ENCODE measurements at regions not wholly inside any gene's neighbourhood (a gene's known extent, or its start where the extent isn't known, plus 50 kb on each side); places are given as distances from the start of the nearest gene placed in this dataset.
"Not testable (repeated sequence)": the region's sequence is repeated elsewhere in the genome, so short reads cannot be mapped to it uniquely, and the experiment has no call there.

DNA sequence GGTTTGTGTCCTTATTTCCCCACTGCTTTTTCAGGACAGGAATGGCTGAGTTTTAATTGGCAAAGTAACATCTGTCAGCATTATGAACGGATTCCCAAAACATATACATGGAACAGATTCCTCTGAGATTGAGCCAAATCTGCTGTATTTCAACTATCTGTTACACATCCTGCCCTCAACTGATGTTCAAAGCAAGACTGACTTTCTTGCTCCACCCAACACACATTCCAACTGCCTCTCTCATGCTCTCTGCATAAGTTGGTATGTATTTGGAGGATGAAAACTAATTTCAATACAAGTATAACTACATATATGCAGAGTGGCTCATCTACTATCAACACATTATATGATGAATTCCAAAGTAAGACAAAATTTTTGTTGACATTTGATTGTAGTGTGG is 342.2 kb downstream of the GATA3 start:
- no peak for DNase-seq

GRCh38 chr10:8398771-8399170 is 344.3 kb downstream of the GATA3 start:
- DNase-seq: no peak

DNA sequence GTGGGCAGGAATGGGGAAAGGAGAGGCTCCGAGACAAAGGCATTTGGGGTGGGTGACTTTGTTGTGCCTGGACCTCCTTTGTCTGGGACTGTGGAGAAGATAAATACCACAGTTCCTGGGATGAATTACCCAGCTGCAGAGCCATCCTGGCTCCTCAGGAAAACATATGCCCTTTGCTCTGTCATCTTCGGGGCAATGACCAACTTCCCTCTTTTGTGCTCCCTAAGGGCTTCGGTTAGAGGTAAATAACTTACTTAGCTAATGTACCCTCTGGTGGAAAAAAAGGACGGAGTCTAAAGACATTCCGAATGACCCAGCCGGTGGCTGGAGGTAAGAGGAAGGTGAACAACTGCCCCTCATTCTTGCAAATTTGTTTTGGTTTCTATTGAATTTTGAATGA is 345.7 kb downstream of the GATA3 start:
- DNase-seq: no peak

DNA sequence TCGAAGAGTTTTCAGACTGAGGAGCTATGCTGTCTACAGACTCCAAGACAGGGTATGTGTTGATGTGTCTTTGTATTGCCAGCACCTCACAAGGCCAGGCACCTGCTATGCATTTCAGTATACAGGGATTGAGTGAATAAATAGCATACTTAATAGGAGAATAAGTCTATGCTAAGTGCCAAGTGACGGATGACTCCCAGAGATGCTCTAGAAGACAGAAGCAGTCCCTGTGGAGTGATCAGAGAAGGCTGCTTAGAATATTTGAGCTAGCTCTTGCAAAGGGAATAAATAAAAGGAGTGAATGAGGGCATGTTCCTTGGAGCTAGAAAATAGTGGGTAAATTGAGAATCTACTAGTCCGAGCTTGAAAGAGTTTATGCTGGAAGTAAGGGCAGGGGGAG is 346.4 kb downstream of the GATA3 start:
- DNase-seq: no peak

GRCh38 chr10:8401531-8401930 is 347.0 kb downstream of the GATA3 start:
- no peak for DNase-seq

- peak; percentile 57 for DNase-seq
Observed at GRCh38 chr10:8402576-8402975, 348.1 kb downstream of the GATA3 start.

DNA sequence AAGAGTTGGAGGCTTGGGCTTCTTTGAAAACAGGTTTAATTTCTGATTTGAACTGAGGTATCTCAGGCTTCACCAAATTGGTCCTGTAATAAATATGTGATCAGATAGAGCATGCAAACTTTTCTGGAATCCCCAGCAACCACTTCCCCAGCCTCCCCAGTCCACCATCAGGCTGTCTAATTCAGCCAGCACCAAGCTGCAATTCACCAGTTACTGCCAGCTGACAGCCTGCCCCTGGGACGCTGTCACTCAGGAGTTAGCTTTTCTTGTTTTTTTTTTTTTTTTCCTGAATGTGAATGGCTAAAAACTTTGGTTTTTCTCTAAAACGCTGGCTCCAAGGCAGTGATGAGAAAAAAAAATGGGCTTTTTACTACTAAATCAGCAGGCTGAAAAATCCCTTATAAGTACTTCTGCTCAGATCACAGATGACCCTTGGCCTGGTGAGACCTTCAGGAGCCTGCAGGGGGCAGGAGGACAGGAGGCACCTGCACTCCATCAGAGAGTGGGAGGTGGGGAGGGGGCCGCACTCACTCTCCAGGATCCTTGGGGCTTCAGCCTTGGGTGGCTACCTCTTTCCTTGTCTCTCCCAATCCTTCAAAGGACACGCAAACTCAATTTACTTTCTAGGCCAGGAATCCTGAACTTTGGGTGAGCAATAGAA is 349.4 kb downstream of the GATA3 start:
- DNase-seq: peak; percentile 26

DNA sequence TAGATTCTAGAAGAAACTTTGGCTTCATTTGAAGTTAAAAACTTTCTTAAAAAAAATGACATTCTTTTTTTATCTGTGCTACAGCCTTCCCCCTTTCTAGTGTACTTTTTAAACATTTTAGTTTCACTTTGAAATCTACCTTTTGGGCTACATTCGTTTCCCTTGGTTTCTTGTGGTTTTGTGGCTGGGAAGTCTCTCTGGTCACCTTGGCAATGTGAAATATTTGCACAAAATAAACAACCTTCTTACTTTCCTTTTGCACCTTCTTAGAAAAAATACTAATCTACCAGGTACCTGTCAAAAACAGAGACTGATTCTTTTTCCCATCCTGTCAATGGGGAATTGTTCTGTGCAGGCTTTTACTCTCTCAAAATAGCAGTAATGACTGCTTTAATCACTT is 350.2 kb downstream of the GATA3 start:
- peak; percentile 88 for DNase-seq

DNA sequence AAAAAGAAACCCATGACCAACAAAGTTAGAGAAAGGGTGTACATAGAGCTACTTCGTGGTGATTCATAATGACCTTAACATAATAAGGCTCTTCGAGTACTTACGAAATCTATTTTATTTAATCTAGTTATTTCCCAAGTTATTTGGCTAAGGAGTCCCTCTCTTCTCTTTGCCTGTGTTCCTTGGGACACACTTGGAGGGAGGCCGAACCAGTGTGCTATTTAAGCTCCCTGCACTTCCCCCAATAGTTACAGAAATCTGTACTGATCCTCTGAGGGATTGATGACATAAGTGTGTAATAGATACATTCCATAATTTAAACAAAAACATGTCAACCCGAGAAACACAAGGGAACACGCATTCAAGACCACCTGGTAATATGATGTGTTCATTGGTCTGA is 351.1 kb downstream of the GATA3 start:
- no peak for DNase-seq

DNA sequence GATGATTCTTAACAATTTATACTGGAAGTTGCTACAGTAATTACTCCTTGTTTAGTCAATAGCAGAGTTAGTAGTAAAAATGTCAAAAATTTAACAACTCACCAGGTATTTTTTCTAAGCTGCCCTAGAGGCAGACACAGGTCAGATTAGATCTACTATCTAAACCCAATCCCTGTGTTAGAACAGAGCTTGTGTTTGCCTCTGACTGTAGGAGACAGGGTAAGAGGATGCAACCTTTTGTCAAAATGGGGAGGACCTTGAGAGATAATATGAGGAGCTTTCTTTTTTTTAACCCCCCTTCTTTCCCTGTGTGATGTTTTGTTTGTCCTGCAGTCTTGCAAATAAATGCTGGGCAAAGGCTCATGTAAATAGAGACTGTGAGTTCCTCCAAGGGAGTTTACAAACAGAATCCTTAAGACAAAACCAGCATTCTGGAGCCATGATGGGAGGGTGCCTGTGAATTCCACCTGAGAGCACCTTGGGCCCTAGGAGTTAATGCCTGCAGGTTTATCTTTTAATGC is 353.1 kb downstream of the GATA3 start:
- peak; percentile 36 for DNase-seq

DNA sequence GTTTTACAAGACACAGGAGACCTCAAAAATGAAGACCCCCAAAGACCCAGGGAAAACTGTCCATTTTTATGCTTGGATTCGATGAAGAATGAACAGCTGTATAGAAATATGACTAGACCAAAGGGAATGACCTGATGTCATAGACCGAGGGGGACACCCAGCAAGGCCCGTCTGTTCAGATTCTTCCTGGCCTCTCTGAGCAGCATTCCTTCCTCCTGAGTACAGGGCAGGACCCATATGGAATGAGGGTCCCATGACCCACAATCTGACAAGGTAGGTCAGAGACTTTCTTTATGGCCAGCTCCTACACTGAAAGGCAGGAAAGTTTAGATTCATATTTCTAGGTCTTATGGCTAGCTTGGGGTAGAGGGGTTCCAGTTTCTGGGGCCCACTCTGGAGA is 356.0 kb downstream of the GATA3 start:
- DNase-seq: no peak

DNA sequence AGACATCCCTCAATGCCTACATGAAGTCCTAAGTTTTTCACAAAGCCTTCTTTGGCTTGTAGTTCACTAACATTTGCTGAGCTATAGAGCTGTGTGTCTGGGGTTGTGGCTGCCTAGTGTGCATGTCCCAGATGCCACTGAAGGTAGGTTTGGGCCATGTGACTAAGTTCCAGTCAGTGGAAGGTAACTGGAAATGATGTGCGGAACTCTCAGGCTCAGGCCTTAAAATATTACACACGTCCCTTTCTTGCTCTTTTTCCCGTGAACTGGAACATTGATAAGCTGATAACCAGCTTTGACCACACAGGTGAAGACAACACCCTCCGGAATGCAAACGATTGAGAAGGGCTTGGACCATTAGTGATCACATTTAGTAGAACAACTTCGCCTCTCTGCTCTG is 358.1 kb downstream of the GATA3 start:
- DNase-seq: no peak

DNA sequence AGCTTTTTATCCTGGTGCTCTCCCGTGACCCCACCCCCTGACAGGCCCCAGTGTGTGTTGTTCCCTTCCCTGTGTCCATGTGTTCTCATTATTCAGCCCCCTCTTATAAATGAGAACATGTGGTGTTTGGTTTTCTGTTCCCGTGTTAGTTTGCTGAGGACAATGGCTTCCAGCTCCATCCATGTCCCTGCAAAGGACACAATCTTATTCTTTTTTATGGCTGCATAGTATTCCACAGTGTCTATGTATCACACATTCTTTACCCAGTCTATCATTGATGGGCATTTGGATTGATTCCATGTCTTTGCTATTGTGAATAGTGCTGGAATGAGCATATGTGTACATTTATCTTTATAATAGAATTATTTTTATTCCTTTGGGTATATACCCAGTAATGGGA is 360.5 kb downstream of the GATA3 start:
- not testable (repeated sequence) for DNase-seq

DNA sequence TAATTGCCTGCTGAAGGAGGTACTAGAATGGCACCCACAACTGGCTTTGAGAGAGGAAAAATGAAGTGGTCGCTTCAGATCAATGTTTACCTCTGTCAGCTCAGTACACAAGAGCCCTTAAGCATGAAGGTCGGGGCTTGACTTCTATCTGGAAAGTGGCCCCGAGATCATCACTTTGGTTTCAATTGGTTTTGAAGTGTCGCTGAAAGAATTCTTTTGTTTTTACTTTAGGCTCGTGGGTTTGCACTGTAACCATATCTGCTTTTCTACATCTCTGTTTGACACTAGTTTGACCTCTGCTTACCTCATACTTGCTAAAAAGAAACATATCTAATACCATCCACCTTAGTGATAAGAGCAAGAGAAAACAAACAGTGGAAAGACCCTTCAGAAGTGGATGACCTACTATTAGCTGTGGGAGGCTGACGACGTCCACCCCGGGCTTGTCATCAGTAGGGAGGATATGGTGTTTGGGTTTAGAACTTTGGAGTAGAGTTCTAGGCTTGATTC is 361.8 kb downstream of the GATA3 start:
- peak; percentile 78 for DNase-seq

GRCh38 chr10:8416760-8417159 is 362.3 kb downstream of the GATA3 start:
- DNase-seq: peak; percentile 57

- DNase-seq: no peak
Observed at GRCh38 chr10:8417631-8418030, 363.1 kb downstream of the GATA3 start.

- no peak for DNase-seq
Observed at GRCh38 chr10:8418631-8419030, 364.1 kb downstream of the GATA3 start.

- no peak for DNase-seq
Observed at GRCh38 chr10:8420182-8420581, 365.7 kb downstream of the GATA3 start.

- DNase-seq: no peak
Observed at GRCh38 chr10:8424555-8425211, 370.2 kb downstream of the GATA3 start.

GRCh38 chr10:8428654-8429053 is 374.2 kb downstream of the GATA3 start:
- no peak for DNase-seq

- DNase-seq: no peak
Observed at GRCh38 chr10:8430321-8430720, 375.8 kb downstream of the GATA3 start.

- DNase-seq: no peak
Observed at GRCh38 chr10:8431511-8431910, 377.0 kb downstream of the GATA3 start.

DNA sequence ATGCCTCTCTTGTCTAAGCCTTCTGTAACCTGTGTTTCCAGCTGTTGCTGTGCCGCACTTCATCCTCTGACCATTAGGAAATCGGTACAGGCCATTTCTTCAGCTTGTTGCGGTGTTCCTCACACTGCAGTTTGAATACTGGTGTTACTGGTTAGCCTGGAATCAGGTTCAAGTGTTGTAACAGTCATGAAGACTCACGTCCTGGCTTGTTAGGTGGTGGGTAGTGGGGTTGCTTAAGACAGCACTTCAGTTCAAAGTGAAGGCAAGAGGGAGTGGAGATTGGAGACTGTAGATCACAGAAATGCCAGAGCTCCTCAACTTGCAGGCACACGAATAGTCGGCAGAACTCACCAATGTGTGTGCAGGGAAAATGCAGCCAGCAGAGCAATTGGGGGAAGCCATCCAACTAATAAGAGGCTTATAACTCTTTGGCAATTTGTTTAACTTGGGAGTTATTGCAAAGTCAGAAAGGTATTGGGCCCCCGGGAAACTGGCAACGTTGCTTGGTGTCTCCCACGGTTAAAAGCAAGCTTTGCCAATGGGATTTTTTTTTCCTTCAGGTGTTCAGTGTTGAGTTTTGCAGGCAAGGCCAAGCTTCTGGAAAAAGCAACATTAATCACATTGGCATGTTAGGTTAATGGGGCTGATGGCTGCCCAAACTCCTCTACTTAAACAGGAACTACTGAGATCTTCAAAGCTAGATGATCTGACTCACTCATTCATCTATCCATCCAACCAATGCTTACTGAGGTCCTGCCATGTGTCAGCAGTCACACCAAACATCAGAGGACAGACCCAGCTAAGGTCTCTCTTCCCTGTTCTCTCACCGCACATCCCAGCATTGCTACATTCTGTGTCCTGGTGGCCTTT is 380.9 kb downstream of the GATA3 start:
- DNase-seq: no peak

DNA sequence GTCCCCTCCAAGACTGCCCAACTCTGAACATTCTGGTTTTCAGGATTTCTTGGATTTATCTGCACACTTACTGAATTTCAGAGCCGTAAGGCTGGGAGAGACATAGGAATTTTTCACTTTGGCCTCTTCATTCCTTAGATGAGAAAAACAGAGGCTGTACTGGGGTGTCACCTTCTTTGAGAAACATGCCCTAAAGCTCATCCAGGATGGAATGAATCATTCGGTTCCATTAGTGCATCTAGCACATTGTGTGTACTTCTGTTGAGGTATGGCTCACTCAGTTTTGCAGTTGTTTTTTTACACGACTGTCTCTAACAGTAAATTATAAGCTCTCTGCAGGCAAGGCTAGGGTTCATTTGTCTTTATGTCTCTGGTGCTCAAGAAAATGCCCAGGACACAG is 383.4 kb downstream of the GATA3 start:
- no peak for DNase-seq

Data from CD4-positive, alpha-beta T cell treated with Interleukin-12 subunit alpha and Interleukin-12 subunit beta, for 1 hour (primary cell).